ENCODE measurements at regions not wholly inside any gene's neighbourhood (a gene's known extent, or its start where the extent isn't known, plus 50 kb on each side); places are given as distances from the start of the nearest gene placed in this dataset.
"Not testable (repeated sequence)": the region's sequence is repeated elsewhere in the genome, so short reads cannot be mapped to it uniquely, and the experiment has no call there.

DNA sequence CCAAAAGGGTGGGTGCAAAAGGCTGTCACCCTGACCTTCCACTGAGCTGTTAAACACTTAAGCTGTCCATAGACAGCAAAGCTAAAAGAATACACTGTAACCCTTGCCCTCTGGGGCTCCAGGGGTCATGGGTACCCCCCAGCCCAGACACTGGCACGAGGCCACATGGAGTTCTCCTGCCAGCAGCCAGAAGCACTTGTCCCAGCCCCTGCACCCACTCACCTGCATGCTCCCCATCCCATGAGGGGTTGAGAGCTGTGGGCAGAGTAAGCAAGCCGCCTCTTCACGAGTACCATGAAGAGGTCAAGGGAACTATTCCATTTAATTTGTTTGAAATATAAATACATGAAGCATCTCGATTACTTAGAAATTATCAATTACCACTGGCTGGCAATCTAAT is 867.1 kb upstream of the ZEB2 start:
- no peaks in the 10 kb centered on the region for H3K27me3 ChIP-seq
- no peaks in the 10 kb centered on the region for H3K9me3 ChIP-seq
- 79 to 97% methylated on average over 2 to 4 of the region's 4 CpGs for WGBS, 2 donors (ENCODE audit: low coverage in 1 of 2)
- no peak for ATAC-seq
- no peak overlapping the region for H3K4me3 ChIP-seq
- no peak for TF ChIP-seq POLR2AphosphoS5 (IDR thresholded peaks at IDR 0.05)
- TF ChIP-seq EP300 (IDR thresholded peaks at IDR 0.05) = no peak
- TF ChIP-seq POLR2A (IDR thresholded peaks at IDR 0.05) = no peak
- TF ChIP-seq, protein P1, sequence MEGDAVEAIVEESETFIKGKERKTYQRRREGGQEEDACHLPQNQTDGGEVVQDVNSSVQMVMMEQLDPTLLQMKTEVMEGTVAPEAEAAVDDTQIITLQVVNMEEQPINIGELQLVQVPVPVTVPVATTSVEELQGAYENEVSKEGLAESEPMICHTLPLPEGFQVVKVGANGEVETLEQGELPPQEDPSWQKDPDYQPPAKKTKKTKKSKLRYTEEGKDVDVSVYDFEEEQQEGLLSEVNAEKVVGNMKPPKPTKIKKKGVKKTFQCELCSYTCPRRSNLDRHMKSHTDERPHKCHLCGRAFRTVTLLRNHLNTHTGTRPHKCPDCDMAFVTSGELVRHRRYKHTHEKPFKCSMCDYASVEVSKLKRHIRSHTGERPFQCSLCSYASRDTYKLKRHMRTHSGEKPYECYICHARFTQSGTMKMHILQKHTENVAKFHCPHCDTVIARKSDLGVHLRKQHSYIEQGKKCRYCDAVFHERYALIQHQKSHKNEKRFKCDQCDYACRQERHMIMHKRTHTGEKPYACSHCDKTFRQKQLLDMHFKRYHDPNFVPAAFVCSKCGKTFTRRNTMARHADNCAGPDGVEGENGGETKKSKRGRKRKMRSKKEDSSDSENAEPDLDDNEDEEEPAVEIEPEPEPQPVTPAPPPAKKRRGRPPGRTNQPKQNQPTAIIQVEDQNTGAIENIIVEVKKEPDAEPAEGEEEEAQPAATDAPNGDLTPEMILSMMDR (IDR thresholded peaks at IDR 0.05) = no peak
- H3K4me1 ChIP-seq = no peaks in the 10 kb centered on the region
- H3K27ac ChIP-seq = no peak overlapping the region
- H3K36me3 ChIP-seq = no peaks in the 10 kb centered on the region

DNA sequence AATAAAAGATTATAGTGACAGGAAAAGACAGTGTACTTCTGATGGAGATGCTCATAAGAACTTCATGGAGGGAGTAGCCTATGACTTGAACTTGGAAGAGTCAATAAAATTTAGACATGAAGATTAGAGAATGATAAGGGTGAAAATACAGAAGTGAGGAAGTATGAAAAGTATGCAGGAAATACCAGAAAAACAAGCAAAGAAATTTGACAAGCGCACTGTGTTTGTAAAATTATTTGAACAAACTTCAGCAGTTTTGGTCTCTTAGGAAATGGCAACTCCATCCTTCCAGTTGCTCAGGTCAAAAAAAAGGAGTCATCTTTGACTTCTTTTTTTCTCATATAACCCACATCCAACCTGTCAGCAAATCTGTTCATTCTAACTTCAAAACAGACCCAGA is 864.0 kb upstream of the ZEB2 start:
- 73 to 89% methylated on average over 1 of the region's 1 CpG for WGBS, 2 donors (ENCODE audit: low coverage in 1 of 2)
- no peaks in the 10 kb centered on the region for H3K9me3 ChIP-seq
- no peaks in the 10 kb centered on the region for H3K4me1 ChIP-seq
- ATAC-seq = no peak
- no peaks in the 10 kb centered on the region for H3K27me3 ChIP-seq
- TF ChIP-seq EP300 (IDR thresholded peaks at IDR 0.05) (no peak), POLR2A (IDR thresholded peaks at IDR 0.05) (no peak), POLR2AphosphoS5 (IDR thresholded peaks at IDR 0.05) (no peak)
- TF ChIP-seq, protein P1 (IDR thresholded peaks at IDR 0.05) = no peak
- no peak overlapping the region for H3K27ac ChIP-seq
- no peaks in the 10 kb centered on the region for H3K36me3 ChIP-seq
- no peak overlapping the region for H3K4me3 ChIP-seq

- no peaks in the 10 kb centered on the region for H3K36me3 ChIP-seq
- H3K27me3 ChIP-seq = no peaks in the 10 kb centered on the region
- 46 to 84% methylated on average over 3 of the region's 4 CpGs for WGBS, 2 donors (ENCODE audit: low coverage in 1 of 2)
- no peak overlapping the region for H3K4me3 ChIP-seq
- no peak overlapping the region for H3K27ac ChIP-seq
- no peaks in the 10 kb centered on the region for H3K4me1 ChIP-seq
- no peak for ATAC-seq
- H3K9me3 ChIP-seq = no peaks in the 10 kb centered on the region
- TF ChIP-seq POLR2A (IDR thresholded peaks at IDR 0.05) (no peak), POLR2AphosphoS5 (IDR thresholded peaks at IDR 0.05) (no peak), EP300 (IDR thresholded peaks at IDR 0.05) (no peak)
- TF ChIP-seq, protein P1 (IDR thresholded peaks at IDR 0.05) = no peak
Observed at GRCh38 chr2:145380436-145381017, 860.6 kb upstream of the ZEB2 start.

GRCh38 chr2:145379934-145380333 is 860.0 kb upstream of the ZEB2 start:
- no peaks in the 10 kb centered on the region for H3K27me3 ChIP-seq
- H3K4me3 ChIP-seq = no peak overlapping the region
- H3K4me1 ChIP-seq = no peaks in the 10 kb centered on the region
- no peaks in the 10 kb centered on the region for H3K36me3 ChIP-seq
- TF ChIP-seq, protein P1 (IDR thresholded peaks at IDR 0.05) = no peak
- TF ChIP-seq POLR2AphosphoS5 (IDR thresholded peaks at IDR 0.05) (no peak), POLR2A (IDR thresholded peaks at IDR 0.05) (no peak), EP300 (IDR thresholded peaks at IDR 0.05) (no peak)
- no peaks in the 10 kb centered on the region for H3K9me3 ChIP-seq
- H3K27ac ChIP-seq = no peak overlapping the region
- ATAC-seq = no peak
- WGBS, 2 donors (ENCODE audit: low coverage in 1 of 2) = 87 to 92% methylated on average over 6 of the region's 6 CpGs

GRCh38 chr2:145374165-145374564 is 854.2 kb upstream of the ZEB2 start:
- no peak for ATAC-seq
- Histone ChIP-seq H3K27ac (no peak overlapping the region), H3K4me1 (no peaks in the 10 kb centered on the region), H3K4me3 (no peak overlapping the region), H3K36me3 (no peaks in the 10 kb centered on the region), H3K27me3 (no peaks in the 10 kb centered on the region), H3K9me3 (no peaks in the 10 kb centered on the region)
- TF ChIP-seq, protein P1 (IDR thresholded peaks at IDR 0.05) = no peak
- no peak for TF ChIP-seq EP300 (IDR thresholded peaks at IDR 0.05)

DNA sequence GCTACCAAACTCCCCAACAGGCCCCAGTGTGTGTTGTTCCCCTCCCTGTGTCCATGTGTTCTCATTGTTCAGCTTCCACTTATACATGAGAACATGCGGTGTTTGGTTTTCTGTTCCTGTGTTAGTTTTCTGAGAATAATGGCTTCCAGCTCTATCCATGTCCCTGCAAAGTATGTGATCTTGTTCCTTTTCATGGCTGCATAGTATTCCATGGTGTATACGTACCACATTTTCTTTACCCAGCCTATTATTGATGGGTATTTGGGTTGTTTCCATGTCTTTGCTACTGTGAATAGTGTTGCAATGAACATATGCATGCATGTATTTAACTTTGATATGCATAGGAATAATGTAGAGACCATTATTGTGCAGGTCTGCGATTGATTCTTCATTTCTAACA is 847.4 kb upstream of the ZEB2 start:
- H3K4me1 ChIP-seq = not testable (repeated sequence)
- 96 to 97% methylated on average over 3 of the region's 3 CpGs for WGBS, 2 donors (ENCODE audit: low coverage in 1 of 2)

More for the DNA sequence above, 847.4 kb upstream of the ZEB2 start:
- ATAC-seq, H3K9me3 ChIP-seq, H3K27me3 ChIP-seq, H3K4me3 ChIP-seq, H3K27ac ChIP-seq, H3K36me3 ChIP-seq: not testable (repeated sequence)
